ENCODE measurements at regions not wholly inside any gene's neighbourhood (a gene's known extent, or its start where the extent isn't known, plus 50 kb on each side); places are given as distances from the start of the nearest gene placed in this dataset.

DNA sequence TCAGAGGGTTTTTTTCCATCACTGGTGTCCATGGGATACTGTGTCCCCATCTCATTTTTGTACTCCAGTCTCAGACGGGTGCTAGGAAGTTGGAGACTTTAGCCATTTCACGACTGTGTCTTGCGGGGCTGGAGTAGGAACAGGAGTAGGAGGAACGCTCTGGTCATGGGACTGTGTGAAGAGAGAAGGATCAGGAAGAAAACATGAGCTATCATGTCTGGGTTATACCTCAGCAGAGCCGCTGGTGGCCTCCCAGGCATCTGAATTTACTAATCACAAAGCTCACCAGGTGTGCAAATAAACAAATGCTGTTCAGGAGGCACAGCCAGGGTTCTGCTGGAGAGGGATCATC is 225.4 kb downstream of the SEC14L1 start:
- Histone ChIP-seq H3K9me2 (replicated peaks; ENCODE audit: control insufficient read depth, low read length) (no peaks in the 10 kb centered on the region), H3K4me2 (ENCODE audit: low read length) (no peak overlapping the region), H3K36me3 (ENCODE audit: control insufficient read depth, low read length) (no peaks in the 10 kb centered on the region), H3K27ac (ENCODE audit: low read depth, low read length) (no peak overlapping the region), H3K4me1 (ENCODE audit: control insufficient read depth, low read length) (peaks cover 15% of the 10 kb centered on the region), H3K9me3 (ENCODE audit: control insufficient read depth, insufficient read depth, low read length) (no peaks in the 10 kb centered on the region), H3K27me3 (ENCODE audit: control insufficient read depth, low read length) (peaks cover 8% of the 10 kb centered on the region; the same call in 1 of the 2 replicates), H3K4me3 (ENCODE audit: low read length) (no peak overlapping the region), H3F3A (ENCODE audit: control insufficient read depth, insufficient read depth) (no peaks in the 10 kb centered on the region; the same call in 1 of the 2 replicates), H4K20me1 (ENCODE audit: control insufficient read depth, insufficient read depth, low read depth, low read length) (peaks cover 4% of the 10 kb centered on the region; the same call in 1 of the 2 replicates), H3K79me2 (ENCODE audit: control insufficient read depth, low read length) (no peaks in the 10 kb centered on the region)
- TF ChIP-seq EZH2phosphoT487 (IDR thresholded peaks at IDR 0.05; ENCODE audit: borderline replicate concordance, low read length): no peak
- TF ChIP-seq, protein P1, sequence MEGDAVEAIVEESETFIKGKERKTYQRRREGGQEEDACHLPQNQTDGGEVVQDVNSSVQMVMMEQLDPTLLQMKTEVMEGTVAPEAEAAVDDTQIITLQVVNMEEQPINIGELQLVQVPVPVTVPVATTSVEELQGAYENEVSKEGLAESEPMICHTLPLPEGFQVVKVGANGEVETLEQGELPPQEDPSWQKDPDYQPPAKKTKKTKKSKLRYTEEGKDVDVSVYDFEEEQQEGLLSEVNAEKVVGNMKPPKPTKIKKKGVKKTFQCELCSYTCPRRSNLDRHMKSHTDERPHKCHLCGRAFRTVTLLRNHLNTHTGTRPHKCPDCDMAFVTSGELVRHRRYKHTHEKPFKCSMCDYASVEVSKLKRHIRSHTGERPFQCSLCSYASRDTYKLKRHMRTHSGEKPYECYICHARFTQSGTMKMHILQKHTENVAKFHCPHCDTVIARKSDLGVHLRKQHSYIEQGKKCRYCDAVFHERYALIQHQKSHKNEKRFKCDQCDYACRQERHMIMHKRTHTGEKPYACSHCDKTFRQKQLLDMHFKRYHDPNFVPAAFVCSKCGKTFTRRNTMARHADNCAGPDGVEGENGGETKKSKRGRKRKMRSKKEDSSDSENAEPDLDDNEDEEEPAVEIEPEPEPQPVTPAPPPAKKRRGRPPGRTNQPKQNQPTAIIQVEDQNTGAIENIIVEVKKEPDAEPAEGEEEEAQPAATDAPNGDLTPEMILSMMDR (IDR thresholded peaks at IDR 0.05; ENCODE audit: low read depth, low read length, poor library complexity, severe bottlenecking): no peak

DNA sequence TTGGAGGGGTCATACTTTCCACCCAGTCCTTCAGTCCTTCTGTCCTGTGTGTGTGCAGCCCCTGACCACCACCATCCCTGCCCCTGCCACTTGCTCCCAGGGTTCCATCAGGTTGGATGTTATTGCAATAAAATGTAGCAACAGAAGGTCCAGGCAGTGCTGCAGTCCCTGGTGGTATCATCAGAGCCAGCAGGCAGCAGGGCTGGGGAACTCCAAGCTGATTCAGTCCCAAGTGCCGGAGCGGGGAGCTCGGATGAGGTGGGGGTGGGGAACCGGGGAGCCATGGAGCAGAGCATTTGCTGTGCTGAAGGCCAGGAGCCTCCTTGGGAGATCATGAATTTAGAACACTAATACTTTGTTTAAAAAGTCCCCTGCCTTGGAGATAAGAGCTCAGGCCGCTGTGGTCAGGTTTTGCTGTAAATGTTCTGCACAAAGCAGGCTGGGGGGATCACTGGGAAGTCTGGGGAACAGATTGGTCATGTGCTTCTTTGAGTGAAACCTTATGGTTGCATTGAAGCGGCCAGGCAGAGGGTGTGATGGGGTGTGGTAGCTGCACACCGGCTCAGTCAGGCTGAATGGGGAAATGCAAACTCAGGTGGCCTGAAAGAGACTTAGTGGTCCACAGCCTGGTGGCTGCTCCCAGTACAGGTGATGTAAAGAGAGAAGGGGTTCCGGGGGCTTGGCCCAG is 225.9 kb downstream of the SEC14L1 start:
- no peak for TF ChIP-seq EZH2phosphoT487 (IDR thresholded peaks at IDR 0.05; ENCODE audit: borderline replicate concordance, low read length)
- TF ChIP-seq, protein P1 (IDR thresholded peaks at IDR 0.05; ENCODE audit: low read depth, low read length, poor library complexity, severe bottlenecking): no peak
- Histone ChIP-seq H3K36me3 (ENCODE audit: control insufficient read depth, low read length) (no peaks in the 10 kb centered on the region), H3K9me3 (ENCODE audit: control insufficient read depth, insufficient read depth, low read length) (no peaks in the 10 kb centered on the region), H3F3A (ENCODE audit: control insufficient read depth, insufficient read depth) (no peaks in the 10 kb centered on the region; the same call in 1 of the 2 replicates), H4K20me1 (ENCODE audit: control insufficient read depth, insufficient read depth, low read depth, low read length) (peaks cover 8% of the 10 kb centered on the region; the same call in 1 of the 2 replicates), H3K27me3 (ENCODE audit: control insufficient read depth, low read length) (peaks cover 8% of the 10 kb centered on the region; the same call in 1 of the 2 replicates), H3K9me2 (replicated peaks; ENCODE audit: control insufficient read depth, low read length) (no peaks in the 10 kb centered on the region), H3K79me2 (ENCODE audit: control insufficient read depth, low read length) (no peaks in the 10 kb centered on the region), H3K4me1 (ENCODE audit: control insufficient read depth, low read length) (peaks cover 15% of the 10 kb centered on the region), H3K27ac (ENCODE audit: low read depth, low read length) (no peak overlapping the region), H3K4me2 (ENCODE audit: low read length) (no peak overlapping the region), H3K4me3 (ENCODE audit: low read length) (no peak overlapping the region)

DNA sequence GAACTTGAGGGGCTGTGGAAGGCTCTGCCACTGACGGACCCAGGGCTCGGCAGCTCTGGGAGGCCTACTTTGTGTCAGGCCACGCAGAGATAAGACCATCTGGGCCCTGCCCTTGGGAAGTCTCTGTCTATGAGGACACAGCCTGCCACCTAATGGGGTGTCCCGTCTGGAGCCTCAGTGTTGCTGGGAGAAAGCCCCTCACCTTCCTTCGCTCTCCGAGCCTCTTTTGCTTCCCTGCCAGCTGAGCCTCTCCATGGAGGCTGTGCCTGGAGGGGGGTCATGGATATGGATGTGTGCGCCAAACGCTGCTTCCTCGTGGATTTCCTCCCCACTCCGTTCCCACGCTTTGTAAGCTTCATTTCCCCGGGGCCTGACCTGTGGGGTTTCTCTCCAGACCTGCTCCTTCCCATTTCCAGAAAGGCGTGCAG is 228.8 kb downstream of the SEC14L1 start:
- no peak overlapping the region for H3K4me2 ChIP-seq (ENCODE audit: low read length)
- peaks cover 28% of the 10 kb centered on the region for H3K4me1 ChIP-seq (ENCODE audit: control insufficient read depth, low read length)
- TF ChIP-seq EZH2phosphoT487 (IDR thresholded peaks at IDR 0.05; ENCODE audit: borderline replicate concordance, low read length): no peak
- TF ChIP-seq, protein P1 (IDR thresholded peaks at IDR 0.05; ENCODE audit: low read depth, low read length, poor library complexity, severe bottlenecking): no peak
- H3K36me3 ChIP-seq (ENCODE audit: control insufficient read depth, low read length): no peaks in the 10 kb centered on the region
- no peaks in the 10 kb centered on the region for H3K9me2 ChIP-seq (replicated peaks; ENCODE audit: control insufficient read depth, low read length)
- H3K27me3 ChIP-seq (ENCODE audit: control insufficient read depth, low read length): peaks cover 18% of the 10 kb centered on the region
- H3K27ac ChIP-seq (ENCODE audit: low read depth, low read length): no peak overlapping the region
- H3K9me3 ChIP-seq (ENCODE audit: control insufficient read depth, insufficient read depth, low read length): no peaks in the 10 kb centered on the region
- no peaks in the 10 kb centered on the region; the same call in 1 of the 2 replicates for H3F3A ChIP-seq (ENCODE audit: control insufficient read depth, insufficient read depth)
- H3K79me2 ChIP-seq (ENCODE audit: control insufficient read depth, low read length): no peaks in the 10 kb centered on the region
- H3K4me3 ChIP-seq (ENCODE audit: low read length): no peak overlapping the region
- H4K20me1 ChIP-seq (ENCODE audit: control insufficient read depth, insufficient read depth, low read depth, low read length): peaks cover 9% of the 10 kb centered on the region; the same call in 1 of the 2 replicates
